ENCODE measurements at regions not wholly inside any gene's neighbourhood (a gene's known extent, or its start where the extent isn't known, plus 50 kb on each side); places are given as distances from the start of the nearest gene placed in this dataset.

GRCh38 chr1:76766381-76766780 lies 100.9 kb upstream of the ST6GALNAC5 start:
- no peak overlapping the region for H3K4me3 Mint-ChIP-seq
- no peak overlapping the region for H2BK20ac ChIP-seq (ENCODE audit: low read depth, low read length, poor library complexity, severe bottlenecking)

More at GRCh38 chr1:76766381-76766780, 100.9 kb upstream of the ST6GALNAC5 start:
- no peaks in the 10 kb centered on the region for H3K79me1 ChIP-seq (ENCODE audit: insufficient read depth, low read depth, low read length, poor library complexity, severe bottlenecking)
- no peak for DNase-seq
- no peak overlapping the region for H2BK12ac ChIP-seq (ENCODE audit: insufficient read length, low read depth, low read length)
- Mint-ChIP-seq H3K27ac (no peak overlapping the region), H3K36me3 (ENCODE audit: insufficient read depth in 1 of 3, low read depth in 3 of 3) (no peaks in the 10 kb centered on the region; a peak in 1 of 7 replicates), H3K9me3 (no peaks in the 10 kb centered on the region), H3K4me1 (peaks cover 11% of the 10 kb centered on the region in 2 experiments), H3K27me3 (ENCODE audit: low read depth) (no peaks in the 10 kb centered on the region)
- H4K5ac ChIP-seq (ENCODE audit: insufficient read length, low read depth, low read length), result no peak overlapping the region
- no peak overlapping the region for H2AFZ ChIP-seq (ENCODE audit: low read length)
- no peak overlapping the region for H4K91ac ChIP-seq (ENCODE audit: insufficient read length, low read depth, low read length)
- H3K27me3 ChIP-seq (ENCODE audit: insufficient read depth, low read length), result no peaks in the 10 kb centered on the region
- H3K14ac ChIP-seq (ENCODE audit: insufficient read depth, low read length), result no peak overlapping the region
- no peak overlapping the region for H2BK120ac ChIP-seq (ENCODE audit: low read depth, low read length, poor library complexity, severe bottlenecking)
- no peak overlapping the region for H3K18ac ChIP-seq (ENCODE audit: insufficient read length, low read depth, low read length)
- H2AK5ac ChIP-seq (ENCODE audit: insufficient read length, low read length), result no peak overlapping the region
- H3K27ac ChIP-seq (ENCODE audit: insufficient read length, low read depth, low read length), result no peak overlapping the region
- no peak overlapping the region for H2BK5ac ChIP-seq (ENCODE audit: insufficient read length, low read length)
- TF ChIP-seq, protein P1, sequence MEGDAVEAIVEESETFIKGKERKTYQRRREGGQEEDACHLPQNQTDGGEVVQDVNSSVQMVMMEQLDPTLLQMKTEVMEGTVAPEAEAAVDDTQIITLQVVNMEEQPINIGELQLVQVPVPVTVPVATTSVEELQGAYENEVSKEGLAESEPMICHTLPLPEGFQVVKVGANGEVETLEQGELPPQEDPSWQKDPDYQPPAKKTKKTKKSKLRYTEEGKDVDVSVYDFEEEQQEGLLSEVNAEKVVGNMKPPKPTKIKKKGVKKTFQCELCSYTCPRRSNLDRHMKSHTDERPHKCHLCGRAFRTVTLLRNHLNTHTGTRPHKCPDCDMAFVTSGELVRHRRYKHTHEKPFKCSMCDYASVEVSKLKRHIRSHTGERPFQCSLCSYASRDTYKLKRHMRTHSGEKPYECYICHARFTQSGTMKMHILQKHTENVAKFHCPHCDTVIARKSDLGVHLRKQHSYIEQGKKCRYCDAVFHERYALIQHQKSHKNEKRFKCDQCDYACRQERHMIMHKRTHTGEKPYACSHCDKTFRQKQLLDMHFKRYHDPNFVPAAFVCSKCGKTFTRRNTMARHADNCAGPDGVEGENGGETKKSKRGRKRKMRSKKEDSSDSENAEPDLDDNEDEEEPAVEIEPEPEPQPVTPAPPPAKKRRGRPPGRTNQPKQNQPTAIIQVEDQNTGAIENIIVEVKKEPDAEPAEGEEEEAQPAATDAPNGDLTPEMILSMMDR (conservative IDR thresholded peaks at IDR 0.05), result no peak
- H3K4me1 ChIP-seq (ENCODE audit: insufficient read depth, low read length), result no peaks in the 10 kb centered on the region
- no peak overlapping the region for H3K9ac ChIP-seq (ENCODE audit: extremely low read depth, insufficient read length, low read length)
- H3K56ac ChIP-seq (ENCODE audit: insufficient read length, low read depth, low read length), result no peak overlapping the region
- H3K4ac ChIP-seq (ENCODE audit: low read depth, low read length), result no peak overlapping the region
- H3K79me2 ChIP-seq (ENCODE audit: insufficient read depth, low read length), result no peaks in the 10 kb centered on the region
- H3K23me2 ChIP-seq (ENCODE audit: insufficient read length, low read depth, low read length, poor library complexity, severe bottlenecking), result no peaks in the 10 kb centered on the region
- H2BK15ac ChIP-seq (ENCODE audit: low read depth, low read length), result no peak overlapping the region
- no peaks in the 10 kb centered on the region for H4K20me1 ChIP-seq (ENCODE audit: control insufficient read depth, insufficient read depth, insufficient read length)
- no peak overlapping the region for H4K8ac ChIP-seq (replicated peaks; ENCODE audit: insufficient read length, low read depth, low read length)
- H3T11ph ChIP-seq (ENCODE audit: low read length), result no peak overlapping the region
- H3K4me2 ChIP-seq (ENCODE audit: insufficient read depth, insufficient read length, low read length), result no peak overlapping the region
- WGBS (ENCODE audit: extremely low coverage, insufficient read length, low lambda C conversion rate), result no CpG with 5 or more reads among the region's 1 CpG
- H3K23ac ChIP-seq (ENCODE audit: insufficient read length, low read depth, low read length), result no peak overlapping the region
- H3K9me3 ChIP-seq (ENCODE audit: control insufficient read depth, low read depth, low read length), result no peaks in the 10 kb centered on the region
